IPS-18a (cell line): ENCODE measurements at regions not wholly inside any gene's neighbourhood (a gene's known extent, or its start where the extent isn't known, plus 50 kb on each side); places are given as distances from the start of the nearest gene placed in this dataset.

Experiments used
- H3K27ac ChIP-seq: one replicate; pipeline ENCODE4 v1.5.1; 2013; ENCODE audit warnings: low read length
- H3K27me3 ChIP-seq: one replicate; pipeline ENCODE4 v1.6.1; 2013; ENCODE audit warnings: mild to moderate bottlenecking, low read length; ENCODE audit not compliant: control insufficient read depth, insufficient read depth
- H3K36me3 ChIP-seq: one replicate; pipeline ENCODE4 v1.6.1; 2013; ENCODE audit warnings: low read depth, low read length; ENCODE audit not compliant: control insufficient read depth
- H3K4me1 ChIP-seq: one replicate; pipeline ENCODE4 v1.6.1; 2013; ENCODE audit warnings: low read depth, low read length; ENCODE audit not compliant: control insufficient read depth
- H3K4me3 ChIP-seq: one replicate; pipeline ENCODE4 v1.5.1; 2013; ENCODE audit warnings: low read length
- H3K9ac ChIP-seq: one replicate; pipeline ENCODE4 v1.6.1; 2013; ENCODE audit warnings: mild to moderate bottlenecking, low read length, moderate library complexity
- H3K9me3 ChIP-seq: one replicate; pipeline ENCODE4 v1.6.1; 2013; ENCODE audit warnings: low read depth, low read length; ENCODE audit not compliant: control insufficient read depth

GRCh38 chr4:123826896-123827295 lies 430.3 kb downstream of the SPRY1 start:
- Histone ChIP-seq H3K4me3 (no peak overlapping the region), H3K27me3 (no peaks in the 10 kb centered on the region), H3K4me1 (peaks cover under 1% of the 10 kb centered on the region), H3K27ac (no peak overlapping the region), H3K9ac (no peak overlapping the region), H3K9me3 (no peaks in the 10 kb centered on the region), H3K36me3 (no peaks in the 10 kb centered on the region)

DNA sequence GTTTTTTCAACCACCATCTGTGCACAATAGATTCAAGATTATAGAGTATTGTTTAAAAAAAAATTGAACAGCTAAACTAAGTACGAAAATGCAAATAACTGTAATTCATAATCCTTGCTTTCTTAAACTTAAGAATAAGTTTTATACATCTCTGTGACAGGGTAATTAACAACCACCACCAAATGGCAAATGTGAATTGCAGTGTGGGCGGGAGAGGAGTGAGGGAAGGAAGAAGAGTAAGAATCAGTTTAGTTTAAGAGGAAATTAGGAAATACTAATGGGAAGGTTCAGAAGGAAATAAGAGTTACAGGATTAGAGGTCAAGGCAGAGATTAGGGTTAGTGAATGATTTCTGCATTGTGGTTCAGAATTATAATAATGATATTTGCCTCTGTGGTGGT lies 430.9 kb downstream of the SPRY1 start:
- Histone ChIP-seq H3K27me3 (no peaks in the 10 kb centered on the region), H3K4me1 (no peaks in the 10 kb centered on the region), H3K27ac (no peak overlapping the region), H3K9ac (no peak overlapping the region), H3K4me3 (no peak overlapping the region), H3K9me3 (no peaks in the 10 kb centered on the region), H3K36me3 (no peaks in the 10 kb centered on the region)

- Histone ChIP-seq H3K4me1 (no peaks in the 10 kb centered on the region), H3K27me3 (no peaks in the 10 kb centered on the region), H3K27ac (no peak overlapping the region), H3K36me3 (no peaks in the 10 kb centered on the region), H3K9me3 (no peaks in the 10 kb centered on the region), H3K4me3 (no peak overlapping the region), H3K9ac (no peak overlapping the region)
Observed at GRCh38 chr4:123830930-123831329, 434.3 kb downstream of the SPRY1 start.

- Histone ChIP-seq H3K4me1 (no peaks in the 10 kb centered on the region), H3K36me3 (no peaks in the 10 kb centered on the region), H3K27ac (no peak overlapping the region), H3K9me3 (no peaks in the 10 kb centered on the region), H3K9ac (no peak overlapping the region), H3K27me3 (no peaks in the 10 kb centered on the region), H3K4me3 (no peak overlapping the region)
Observed at GRCh38 chr4:123832173-123833026, 435.8 kb downstream of the SPRY1 start.

DNA sequence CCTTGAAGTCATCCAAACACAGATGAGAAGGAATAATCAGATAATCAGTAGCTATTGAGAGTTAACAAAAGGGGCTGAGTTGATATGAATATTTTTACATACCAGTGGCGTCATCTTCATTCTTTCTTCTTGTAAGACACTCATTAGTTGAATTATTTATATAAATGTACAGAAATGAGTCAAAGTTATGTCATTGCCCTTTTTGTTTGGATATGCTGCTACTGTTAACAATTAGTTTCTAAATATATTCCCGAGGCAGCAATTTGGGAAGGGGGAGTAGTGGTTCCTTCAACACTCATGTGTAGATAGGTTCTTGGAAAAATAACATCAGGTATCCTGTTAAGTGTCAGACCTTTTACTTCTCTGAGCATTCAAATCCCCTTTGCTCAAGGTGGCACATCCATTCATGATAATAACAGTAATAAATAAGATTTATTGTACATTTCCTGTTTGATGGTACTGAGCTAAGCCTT lies 436.6 kb downstream of the SPRY1 start:
- no peak overlapping the region for H3K27ac ChIP-seq
- H3K36me3 ChIP-seq = no peaks in the 10 kb centered on the region
- no peak overlapping the region for H3K9ac ChIP-seq
- H3K27me3 ChIP-seq = no peaks in the 10 kb centered on the region
- peaks cover 2% of the 10 kb centered on the region for H3K4me1 ChIP-seq
- no peaks in the 10 kb centered on the region for H3K9me3 ChIP-seq
- no peak overlapping the region for H3K4me3 ChIP-seq

DNA sequence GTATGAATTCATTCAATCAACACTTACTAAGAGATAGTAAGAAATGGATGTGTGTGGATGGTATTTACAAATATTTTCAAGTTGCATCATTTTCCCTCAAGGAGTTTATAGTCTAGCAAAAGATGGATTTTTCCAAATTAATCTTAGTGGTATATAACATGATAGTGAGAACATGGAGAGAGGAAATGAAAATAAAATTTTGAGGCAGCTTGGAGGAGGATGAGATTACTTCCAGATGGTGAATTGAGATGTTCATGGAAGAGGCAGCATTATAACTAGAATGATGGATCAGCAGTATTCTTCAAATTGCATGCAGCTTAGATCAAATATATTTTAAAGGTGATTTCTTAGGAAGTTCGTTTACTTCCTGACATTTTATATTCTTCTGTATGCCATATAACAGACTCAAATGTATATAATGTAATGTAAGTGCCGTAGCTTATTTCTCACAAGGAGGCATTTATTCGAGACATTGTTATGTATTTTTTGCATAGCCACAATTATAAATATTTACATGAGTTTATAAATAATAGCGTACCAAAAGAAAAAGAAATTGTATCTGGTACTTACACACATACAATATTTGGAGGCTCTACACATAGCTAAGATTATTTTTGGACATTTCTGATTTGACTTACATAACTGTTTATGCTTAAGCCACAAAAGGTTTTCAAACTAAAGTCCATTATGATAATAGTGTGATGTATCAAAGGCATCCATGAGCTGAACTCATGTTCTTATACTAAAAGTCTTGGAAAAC lies 439.4 kb downstream of the SPRY1 start:
- Histone ChIP-seq H3K4me1 (peaks cover 7% of the 10 kb centered on the region), H3K27ac (no peak overlapping the region), H3K4me3 (no peak overlapping the region), H3K9me3 (no peaks in the 10 kb centered on the region), H3K36me3 (no peaks in the 10 kb centered on the region), H3K27me3 (no peaks in the 10 kb centered on the region), H3K9ac (no peak overlapping the region)

GRCh38 chr4:123836851-123837595 lies 440.4 kb downstream of the SPRY1 start:
- H3K27ac ChIP-seq = no peak overlapping the region
- no peak overlapping the region for H3K4me3 ChIP-seq
- H3K27me3 ChIP-seq = no peaks in the 10 kb centered on the region
- H3K9ac ChIP-seq = no peak overlapping the region
- no peaks in the 10 kb centered on the region for H3K36me3 ChIP-seq
- no peaks in the 10 kb centered on the region for H3K9me3 ChIP-seq
- peaks cover 7% of the 10 kb centered on the region for H3K4me1 ChIP-seq

- H3K4me3 ChIP-seq = no peak overlapping the region
- H3K27ac ChIP-seq = no peak overlapping the region
- no peak overlapping the region for H3K9ac ChIP-seq
- no peaks in the 10 kb centered on the region for H3K36me3 ChIP-seq
- no peaks in the 10 kb centered on the region for H3K9me3 ChIP-seq
- no peaks in the 10 kb centered on the region for H3K27me3 ChIP-seq
- H3K4me1 ChIP-seq = peaks cover 11% of the 10 kb centered on the region
Observed at GRCh38 chr4:123838474-123838873, 441.9 kb downstream of the SPRY1 start.

DNA sequence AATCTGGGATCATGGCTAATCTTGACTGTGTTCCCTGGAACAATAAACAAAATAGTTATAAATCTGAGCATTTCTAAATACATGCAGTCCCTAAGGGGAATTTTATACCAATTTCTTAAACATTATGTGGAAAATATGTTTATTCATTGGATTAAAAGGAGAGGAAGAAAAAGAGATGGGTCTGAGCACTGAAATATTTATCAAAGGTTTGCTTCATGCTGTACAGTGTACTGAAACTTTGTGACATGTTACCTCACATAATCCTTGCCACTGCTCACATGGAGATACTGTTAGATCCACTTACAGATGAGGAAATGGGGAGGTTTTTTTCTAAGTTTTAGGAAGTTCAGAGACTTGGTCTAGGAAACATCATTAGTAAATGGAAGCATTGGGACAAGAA lies 443.6 kb downstream of the SPRY1 start:
- no peak overlapping the region for H3K4me3 ChIP-seq
- H3K4me1 ChIP-seq = peaks cover 11% of the 10 kb centered on the region
- H3K36me3 ChIP-seq = no peaks in the 10 kb centered on the region
- no peak overlapping the region for H3K27ac ChIP-seq
- H3K9me3 ChIP-seq = no peaks in the 10 kb centered on the region
- H3K9ac ChIP-seq = no peak overlapping the region
- no peaks in the 10 kb centered on the region for H3K27me3 ChIP-seq

GRCh38 chr4:123841447-123842121 lies 445.0 kb downstream of the SPRY1 start:
- Histone ChIP-seq H3K27ac (no peak overlapping the region), H3K4me3 (no peak overlapping the region), H3K27me3 (no peaks in the 10 kb centered on the region), H3K9ac (no peak overlapping the region), H3K4me1 (peaks cover 11% of the 10 kb centered on the region), H3K9me3 (no peaks in the 10 kb centered on the region), H3K36me3 (no peaks in the 10 kb centered on the region)

- Histone ChIP-seq H3K4me3 (no peak overlapping the region), H3K27ac (no peak overlapping the region), H3K36me3 (no peaks in the 10 kb centered on the region)
Observed at GRCh38 chr4:123843137-123843536, 446.5 kb downstream of the SPRY1 start.

More at GRCh38 chr4:123843137-123843536, 446.5 kb downstream of the SPRY1 start:
- Histone ChIP-seq H3K4me1 (peaks cover 11% of the 10 kb centered on the region), H3K27me3 (no peaks in the 10 kb centered on the region), H3K9ac (no peak overlapping the region), H3K9me3 (no peaks in the 10 kb centered on the region)
